GM21360 (cell line): ENCODE measurements at regions not wholly inside any gene's neighbourhood (a gene's known extent, or its start where the extent isn't known, plus 50 kb on each side); places are given as distances from the start of the nearest gene placed in this dataset.

ENCODE experiments used
- ATAC-seq: cut with Tn5 transposase; IDR thresholded peaks from one replicate; pipeline ENCODE4 v1.9.1; 2021; ENCODE audit warnings: mild to moderate bottlenecking, moderate library complexity; ENCODE audit not compliant: unreplicated experiment

DNA sequence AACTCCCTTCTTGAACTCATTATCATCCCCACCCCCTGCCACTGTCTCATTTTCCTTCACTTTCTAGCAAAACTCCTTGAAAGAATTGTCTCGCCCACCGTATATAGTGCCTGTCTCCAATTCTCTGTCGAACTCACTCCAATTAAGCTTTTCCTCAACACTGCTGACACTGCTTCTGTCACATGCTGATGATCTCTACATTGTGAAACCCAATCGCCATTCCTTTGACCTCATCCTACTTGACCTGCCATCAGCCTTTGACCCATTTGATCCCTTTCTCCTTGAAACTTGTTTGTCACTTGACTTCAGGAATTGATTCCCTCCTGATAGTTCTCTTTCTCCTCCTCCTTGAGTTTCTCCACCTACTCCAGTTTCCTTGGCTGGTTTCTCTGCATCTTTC, 54.8 kb downstream of the CCDC71L start:
- no peak for ATAC-seq

DNA sequence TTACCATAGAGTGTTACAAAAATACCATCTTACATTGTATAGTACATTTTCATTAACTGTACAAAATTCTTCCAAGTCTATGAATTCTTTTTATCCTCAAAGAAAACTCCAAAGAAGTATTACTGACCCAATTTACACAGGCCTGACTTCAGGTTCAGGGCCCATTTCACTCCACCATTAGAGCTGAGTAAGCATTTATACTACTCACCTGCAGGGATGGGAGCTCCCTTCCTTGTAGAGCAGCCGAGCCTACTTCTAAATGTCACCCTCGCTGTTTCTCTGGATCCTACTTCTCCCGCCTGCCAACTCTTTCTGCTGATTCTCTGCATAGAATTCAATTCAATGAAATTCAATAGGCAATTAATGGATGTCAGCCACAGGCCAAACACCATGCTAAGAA, 56.0 kb downstream of the CCDC71L start:
- no peak for ATAC-seq

DNA sequence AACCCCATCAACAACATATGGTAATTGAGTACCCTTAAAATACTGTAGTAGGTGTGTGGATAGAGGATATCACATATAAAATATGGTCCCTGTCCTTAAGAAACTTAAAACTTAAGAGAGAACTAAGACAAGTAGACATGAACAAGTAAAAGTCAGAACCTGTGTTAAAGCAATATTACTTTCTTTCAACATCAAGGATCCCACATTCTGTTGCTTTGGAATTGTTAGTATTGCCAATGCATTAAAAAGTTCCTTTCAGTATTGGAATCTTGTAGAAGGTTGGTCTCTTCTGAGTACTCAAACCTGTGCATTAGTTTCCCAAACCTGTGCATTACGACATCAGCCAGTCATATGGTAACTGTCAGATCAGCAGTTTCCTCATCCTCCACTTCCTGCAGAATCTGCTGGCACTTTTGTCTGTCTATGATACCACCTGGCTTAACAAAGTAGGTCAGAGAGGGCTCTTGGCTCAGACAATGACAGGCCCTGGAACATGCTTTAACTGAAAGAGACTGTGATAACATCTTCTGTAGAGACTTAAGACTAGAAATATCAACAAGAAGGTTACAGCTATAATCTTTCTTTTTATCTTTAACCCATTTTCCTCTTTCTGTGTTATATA, 56.5 kb downstream of the CCDC71L start:
- ATAC-seq = no peak

DNA sequence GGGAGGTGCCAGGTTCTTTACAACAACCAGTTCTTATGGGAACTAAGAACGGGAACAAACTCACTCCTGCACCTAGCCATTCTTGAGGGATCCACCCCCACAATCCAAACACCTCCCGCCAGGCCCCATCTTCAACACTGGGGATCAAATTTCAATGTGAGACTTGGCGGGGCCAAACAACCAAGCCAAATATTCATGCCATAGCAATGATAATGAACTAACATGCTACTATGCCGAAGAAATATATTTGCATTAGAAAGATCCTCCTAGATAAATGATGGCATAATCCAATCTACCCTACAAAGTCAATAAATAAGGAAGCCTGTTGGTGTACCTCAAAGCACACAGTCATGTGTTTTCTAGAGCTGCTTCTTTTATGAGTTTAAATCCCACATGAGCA, 57.6 kb downstream of the CCDC71L start:
- no peak for ATAC-seq

DNA sequence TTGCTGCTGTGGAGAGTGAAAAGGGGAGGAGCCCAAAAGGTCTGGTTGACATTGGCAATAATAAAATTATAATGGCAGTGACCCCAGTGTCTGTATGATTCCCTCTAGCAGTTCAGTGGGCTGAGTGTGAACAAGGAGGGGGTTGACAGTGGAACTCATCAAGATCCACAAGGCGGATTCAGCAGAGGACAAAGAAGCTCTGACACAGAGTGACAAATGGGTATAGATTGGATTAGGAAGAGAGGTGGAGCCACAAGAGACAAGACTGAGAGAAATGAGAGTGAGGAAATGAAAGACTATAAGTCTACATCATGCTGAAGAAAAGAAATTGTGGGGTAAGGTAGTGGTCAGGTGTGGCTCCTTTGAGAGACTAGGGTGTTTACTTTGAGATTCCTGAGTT, 58.9 kb downstream of the CCDC71L start:
- no peak for ATAC-seq

DNA sequence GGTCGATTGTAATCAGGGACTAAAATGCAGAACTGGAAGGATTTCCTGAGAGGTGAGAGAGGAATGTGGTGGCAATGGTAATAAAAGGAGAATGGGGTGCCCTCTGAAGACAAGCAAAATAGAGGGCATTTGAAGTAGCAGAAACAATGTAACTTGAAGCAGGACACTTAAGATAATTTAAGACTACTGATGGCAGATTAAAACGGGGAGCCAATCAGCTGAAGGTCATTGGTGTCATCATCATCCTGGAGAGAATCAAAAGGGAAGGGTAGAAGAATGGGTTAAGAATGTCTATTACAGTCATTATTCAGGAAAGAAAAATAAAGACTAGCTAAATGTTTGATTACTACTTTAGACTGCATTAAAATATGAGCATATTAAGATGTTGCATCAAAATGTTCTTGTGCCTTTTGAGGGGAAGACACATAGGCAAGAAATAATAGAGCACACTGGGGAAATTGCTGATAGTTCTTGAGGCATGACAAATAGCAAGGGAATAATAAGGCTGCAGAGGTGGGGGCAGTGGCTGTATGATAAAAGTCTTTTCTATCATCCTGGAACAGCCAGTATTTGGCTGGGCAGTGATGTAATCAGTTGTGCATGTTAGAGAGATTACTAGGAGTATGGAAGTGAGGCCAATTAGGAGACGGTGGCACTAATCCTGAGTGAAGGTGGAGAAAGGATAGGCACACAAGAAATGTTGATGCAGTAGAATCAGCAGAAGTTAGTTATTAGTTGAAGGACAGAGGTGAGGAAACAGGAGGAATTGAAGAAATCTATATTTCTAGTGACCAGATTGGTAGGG, 60.2 kb downstream of the CCDC71L start:
- ATAC-seq = no peak

DNA sequence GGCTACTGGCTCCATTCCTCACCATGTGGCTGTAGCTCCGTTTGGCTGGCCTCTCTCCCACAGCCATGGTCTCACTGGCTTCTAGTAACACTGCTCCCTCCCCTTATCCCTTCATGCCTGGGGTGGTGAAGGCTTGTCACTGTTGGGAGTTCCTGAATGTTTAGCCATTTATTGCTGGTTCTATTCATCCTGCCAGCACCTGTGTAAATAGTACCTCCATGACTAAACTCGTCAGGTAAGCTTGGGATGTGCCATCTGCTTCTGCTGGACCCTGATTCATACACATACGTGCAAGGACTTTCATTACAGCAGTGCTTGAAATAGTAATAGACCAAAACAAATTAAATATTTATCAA, 61.6 kb downstream of the CCDC71L start:
- no peak for ATAC-seq

DNA sequence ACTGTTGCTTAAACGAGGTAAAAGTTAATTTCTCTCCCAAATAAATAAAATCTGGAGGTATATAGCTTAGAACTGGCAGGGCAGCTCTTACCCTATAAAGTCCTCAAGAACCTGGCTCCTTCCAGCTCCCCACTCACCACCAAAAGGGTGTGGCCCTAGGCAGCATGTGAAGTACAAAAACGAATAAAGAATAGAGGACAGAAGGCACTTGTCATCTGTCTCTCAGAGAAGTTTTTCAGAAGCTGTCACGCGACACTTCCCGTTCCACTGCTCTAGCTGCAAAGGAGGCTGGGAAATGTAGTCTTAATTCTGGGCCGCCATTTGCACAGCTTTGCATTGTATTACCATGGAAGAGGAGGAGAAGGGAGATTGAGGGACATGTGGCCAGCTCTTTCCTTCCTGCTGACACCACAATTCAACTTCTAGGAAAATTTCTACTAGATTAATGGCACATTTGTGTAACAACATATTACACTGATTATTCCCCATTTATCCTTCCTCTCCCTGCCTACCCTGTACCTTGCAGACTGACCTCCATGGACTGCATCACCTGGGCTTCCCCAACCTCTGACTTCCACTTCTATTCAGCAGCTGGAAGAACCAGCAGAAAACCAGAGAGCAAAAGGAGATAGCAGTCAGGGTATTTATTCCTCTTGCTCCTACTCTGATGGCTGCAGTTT, 62.2 kb downstream of the CCDC71L start:
- ATAC-seq = peak; percentile 98

DNA sequence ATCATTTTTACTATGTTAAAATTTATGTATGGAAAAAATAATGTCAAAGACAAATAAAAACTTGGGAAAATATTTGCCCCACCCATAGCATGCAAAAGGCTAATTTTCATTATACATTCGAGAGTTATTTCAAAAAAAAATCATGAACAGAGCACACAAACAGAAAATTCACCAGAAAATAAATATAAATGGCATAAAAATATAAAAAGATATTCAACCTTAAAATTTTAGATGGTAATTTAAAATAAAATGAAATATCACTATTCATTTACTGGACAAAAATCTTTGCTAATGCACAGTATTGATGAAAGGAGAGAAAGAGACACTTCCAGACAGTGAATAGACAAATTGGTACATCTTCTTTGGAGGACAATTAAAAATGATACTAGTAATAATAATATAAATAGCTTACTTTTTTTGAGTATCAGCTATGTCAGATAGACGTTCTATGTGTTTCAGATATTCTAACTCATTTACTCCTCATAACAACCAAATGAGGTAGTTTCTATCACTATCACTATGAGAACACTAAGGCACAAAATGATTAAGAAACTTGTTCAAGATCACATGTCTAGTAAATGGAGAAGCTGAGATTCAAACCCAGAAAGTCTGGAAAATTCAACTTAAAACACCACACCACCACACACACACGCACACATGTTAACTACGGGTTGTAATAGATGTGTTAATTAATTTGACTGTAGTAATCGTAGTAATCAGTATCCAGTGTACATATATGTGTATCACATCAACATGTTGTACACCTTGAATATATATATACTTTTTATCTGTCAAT, 63.0 kb downstream of the CCDC71L start:
- no peak for ATAC-seq

DNA sequence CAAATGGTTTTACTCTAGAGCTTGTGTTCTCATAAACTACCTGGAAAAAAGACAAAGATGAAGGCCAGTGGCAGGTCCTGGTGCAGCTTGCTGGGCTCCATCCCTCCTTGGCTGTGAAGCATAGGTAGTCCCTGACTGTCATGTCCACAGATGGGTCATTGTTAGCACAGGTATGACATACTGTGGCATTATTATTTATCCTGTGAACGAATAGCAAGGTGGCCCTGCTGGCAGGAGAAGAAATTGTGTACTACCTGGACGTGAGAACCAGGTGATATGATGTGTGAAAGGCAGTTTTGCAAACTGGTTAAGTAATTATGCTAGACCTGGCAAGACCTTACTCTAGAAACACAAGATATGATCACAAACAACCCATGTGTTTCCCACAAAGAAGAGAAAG, 63.9 kb downstream of the CCDC71L start:
- ATAC-seq = no peak

DNA sequence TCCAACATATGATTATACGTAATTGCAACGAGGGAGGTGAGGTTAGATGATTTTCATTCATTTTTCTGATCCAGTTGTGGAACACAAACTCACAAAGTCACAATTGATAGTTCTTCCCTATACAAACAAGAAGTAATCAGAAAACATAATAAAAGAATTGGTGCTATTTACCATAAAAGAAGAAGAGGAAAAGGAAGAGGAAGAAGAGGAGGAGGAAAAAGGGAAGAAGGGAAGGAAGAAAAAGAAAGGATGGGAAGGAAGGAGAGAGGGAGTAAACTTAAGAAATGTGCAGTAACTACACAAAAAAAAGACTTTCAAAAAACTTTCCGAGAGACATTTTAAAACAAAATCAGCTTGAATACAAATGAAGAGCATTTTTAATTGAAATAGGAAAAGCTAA, 65.0 kb downstream of the CCDC71L start:
- no peak for ATAC-seq

DNA sequence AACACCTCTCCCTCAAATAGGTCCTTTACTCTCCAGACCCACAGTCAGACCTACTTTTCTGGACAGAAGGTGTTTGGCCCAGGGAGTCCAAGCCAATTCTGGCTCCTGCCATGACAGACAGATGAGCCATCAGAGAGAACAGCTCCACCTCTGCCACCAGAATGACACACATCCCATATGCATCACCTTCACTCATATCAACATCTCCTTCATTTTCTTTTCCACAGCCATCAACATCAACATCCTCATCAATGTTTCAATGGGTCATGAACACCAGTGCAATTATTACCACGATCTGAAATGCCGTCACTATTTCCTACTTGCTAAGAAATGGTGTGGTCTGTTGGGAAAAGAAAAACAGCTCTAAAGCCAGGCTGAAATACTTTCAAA, 67.9 kb downstream of the CCDC71L start:
- ATAC-seq = no peak

DNA sequence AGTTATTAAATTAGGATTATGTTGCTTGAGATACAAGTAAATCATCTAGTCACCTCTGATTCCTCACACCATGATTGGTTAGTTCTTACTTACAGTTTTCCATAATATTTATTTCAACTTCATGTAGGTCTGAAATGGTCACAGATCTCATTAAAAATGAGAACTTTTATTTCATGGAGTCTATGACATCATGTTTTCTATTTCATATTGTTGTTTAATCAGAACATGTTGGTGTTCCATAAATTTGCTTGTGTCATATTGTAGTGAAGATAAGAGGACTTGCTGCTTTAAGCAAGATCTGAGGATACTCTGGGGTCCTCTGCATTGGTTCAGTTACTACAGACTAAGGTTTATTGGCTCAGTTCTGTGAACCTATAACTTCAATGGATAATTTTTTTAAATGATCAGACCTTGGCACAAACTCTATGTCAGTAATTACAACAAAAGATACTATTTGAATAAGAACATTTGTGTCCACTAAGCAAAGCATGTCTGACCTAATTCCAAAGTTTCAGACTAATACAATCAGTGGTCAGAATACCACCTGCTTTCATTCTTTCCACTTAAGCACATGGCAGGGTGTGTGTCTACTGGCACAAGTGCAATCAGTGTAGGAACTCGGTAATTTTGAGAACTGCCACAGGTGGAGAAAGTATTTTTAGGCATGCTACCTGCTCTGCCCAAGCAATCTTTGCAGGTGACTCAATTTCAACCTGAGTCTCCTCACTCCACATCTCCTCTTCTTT, 68.5 kb downstream of the CCDC71L start:
- no peak for ATAC-seq

DNA sequence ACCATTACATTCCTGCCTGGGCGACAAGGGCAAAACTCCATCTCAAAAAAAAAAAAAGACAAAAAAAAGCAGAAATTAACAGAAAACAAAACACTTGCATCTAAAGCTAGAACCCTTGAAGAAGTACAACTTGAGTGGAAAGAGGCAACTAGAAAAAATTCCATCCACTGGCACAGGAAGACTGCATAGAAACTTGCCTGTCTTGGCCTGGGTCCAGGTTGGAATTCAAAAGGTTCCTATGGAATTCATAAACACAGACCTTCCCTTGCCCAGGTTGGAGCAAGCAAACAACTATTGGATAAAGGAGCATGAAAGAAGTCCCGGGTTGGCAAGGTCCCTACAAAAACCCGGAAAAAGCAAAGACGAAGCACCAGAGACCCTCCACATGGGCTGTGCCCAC, 69.8 kb downstream of the CCDC71L start:
- ATAC-seq = no peak

DNA sequence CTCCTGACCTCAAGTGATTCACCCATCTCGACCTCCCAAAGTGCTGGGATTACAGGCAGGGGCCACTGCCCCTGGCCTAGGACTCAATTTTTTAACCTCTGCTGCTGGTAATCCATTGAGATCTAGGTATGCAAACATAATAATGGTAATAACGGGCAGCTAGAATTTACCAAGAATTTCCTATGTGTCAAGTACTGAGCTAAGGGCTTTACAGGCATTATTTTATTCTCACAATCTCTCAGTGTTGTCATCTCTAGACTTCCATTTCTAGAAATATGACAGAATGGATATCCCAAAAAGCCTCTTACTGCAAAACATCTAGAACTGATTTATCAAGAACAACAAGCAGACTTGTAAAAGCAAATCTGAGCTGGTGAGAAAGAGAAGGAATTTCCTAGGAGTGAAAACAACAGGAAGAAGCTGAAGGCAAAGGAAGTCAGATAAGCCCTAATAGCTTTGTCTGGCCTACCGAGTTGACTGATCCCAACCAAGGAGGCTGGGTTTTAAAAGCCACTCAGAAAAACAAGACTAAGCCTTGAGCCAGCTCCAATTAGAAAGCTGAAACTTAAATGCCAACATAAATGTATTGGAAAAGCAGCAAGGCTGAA, 70.6 kb downstream of the CCDC71L start:
- no peak for ATAC-seq

DNA sequence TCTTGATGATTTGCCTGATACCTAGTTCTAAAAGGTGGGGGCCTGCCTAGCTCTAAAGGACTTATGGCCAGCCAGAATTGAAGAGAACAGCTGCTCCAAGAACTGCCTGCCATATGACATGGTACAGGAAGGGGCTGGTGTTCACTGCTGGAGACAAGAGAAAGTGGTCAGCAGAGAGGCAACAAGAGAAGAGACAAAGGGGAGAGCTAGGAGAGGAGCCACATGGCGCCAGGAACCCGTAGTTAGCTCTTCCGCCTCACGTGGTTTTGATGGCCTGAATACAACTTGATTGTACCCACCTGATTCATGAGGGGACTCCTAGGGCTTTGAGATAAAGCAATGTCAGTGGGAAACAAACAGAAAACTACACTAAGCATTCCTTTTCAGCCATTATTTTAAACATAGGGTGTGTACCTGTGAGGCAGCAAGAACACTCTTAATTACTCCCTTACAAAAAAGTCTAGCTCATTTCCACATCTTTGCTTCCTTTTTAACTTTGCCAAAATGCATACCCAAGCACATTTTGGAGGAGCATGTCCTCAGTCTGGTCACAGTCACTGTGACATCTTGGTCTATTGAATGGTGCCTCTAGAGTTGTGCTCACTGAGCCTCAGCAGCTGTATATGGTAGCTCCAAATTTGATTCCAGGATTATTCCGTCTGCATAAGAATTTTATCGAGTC, 71.6 kb downstream of the CCDC71L start:
- no peak for ATAC-seq

DNA sequence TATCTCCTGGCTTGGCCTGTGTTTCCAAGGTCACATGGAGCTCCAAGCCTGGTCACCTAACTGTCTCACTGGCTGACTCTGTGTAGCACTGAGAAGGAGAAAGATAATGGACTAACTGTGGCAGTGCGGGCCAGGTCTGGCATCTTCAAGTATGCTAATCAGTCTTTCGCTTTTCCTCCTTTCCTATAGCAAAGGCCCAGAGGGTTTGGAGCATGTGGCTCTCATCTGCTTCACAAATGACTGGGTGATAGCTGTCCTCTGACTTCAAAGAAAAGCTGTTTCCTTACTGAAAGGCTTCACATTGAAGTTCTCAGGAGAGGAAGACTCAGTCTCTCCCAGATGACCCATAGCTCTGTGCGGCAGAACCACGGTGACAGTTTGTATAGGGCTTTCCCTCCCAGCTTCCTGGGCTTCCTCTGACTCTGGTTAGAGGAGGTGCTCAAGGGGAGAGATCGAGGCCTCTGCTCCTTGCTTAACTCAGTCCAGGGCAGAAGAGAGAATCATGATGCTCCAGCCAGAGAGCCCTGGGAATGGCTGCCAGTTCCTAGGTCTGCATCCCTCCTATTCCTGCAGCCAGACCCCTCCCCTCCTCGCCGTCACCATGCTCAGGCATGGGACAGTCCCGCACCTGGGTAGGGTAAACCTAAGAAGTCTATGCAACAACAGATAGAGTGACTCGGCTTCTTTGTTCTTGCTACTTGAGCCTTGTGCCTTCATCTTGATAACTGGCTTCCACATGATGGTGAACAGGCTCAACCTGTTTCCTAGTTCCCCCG, 72.3 kb downstream of the CCDC71L start:
- ATAC-seq = no peak

DNA sequence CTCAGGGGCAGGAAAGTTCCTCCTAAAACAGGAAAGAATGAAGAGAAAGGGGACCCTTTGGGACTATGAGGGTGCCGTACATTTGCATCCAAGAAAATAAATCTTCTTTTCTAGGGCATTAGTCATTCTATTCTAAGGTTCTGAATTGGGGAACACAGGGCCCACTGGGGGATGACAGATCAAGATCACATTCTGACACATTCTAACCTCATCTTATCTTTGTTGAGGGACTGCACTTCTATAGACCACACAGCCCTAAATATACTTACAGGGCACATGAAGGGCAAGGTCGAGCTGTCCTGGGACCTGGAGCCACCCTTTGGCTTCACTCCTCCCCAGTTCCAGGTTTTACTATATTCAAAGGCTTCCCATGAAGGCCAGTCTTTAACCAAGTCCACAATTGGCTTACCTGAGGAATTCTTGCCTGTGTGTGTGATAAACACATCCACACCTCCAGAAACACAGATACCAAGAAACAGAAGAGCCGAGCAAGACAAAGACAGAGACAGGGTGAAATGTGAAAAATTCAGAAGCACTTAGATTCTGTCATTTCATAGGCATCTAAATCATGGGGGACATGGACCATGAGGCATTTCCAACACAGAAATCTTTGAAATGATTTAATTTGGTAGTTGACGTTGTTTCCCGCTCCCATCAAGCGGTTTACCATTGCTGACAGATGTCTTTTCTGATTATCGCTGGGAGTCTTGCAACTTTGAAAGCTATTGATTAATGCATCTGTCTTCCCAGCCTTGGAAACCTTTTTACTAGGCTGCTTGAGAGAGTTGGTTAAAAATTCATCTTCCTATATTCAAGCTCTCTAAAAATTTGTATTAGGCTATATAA, 75.8 kb downstream of the CCDC71L start:
- no peak for ATAC-seq
